ENCODE measurements at regions not wholly inside any gene's neighbourhood (a gene's known extent, or its start where the extent isn't known, plus 50 kb on each side); places are given as distances from the start of the nearest gene placed in this dataset.

GRCh38 chr5:101929628-101930027, 366.5 kb downstream of the SLCO4C1 start:
- no peaks in the 10 kb centered on the region for H3K36me3 ChIP-seq
- no peak for DNase-seq (ENCODE audit: low spot score in 2 of 2)
- no peak overlapping the region for H3K4me3 ChIP-seq
- no peaks in the 10 kb centered on the region for H3K27me3 ChIP-seq
- no peaks in the 10 kb centered on the region for H3K9me3 ChIP-seq
- H3K27ac ChIP-seq, result no peak overlapping the region
- H3K4me1 ChIP-seq, result no peaks in the 10 kb centered on the region
- no peak for TF ChIP-seq EP300 (IDR thresholded peaks at IDR 0.05)
- no peak for TF ChIP-seq CTCF (IDR thresholded peaks at IDR 0.05)

- no peak overlapping the region for H3K27ac ChIP-seq
- TF ChIP-seq POLR2A (IDR thresholded peaks at IDR 0.05), result no peak
- TF ChIP-seq POLR2AphosphoS5 (IDR thresholded peaks at IDR 0.05), result no peak
- no peak for TF ChIP-seq EP300 (IDR thresholded peaks at IDR 0.05)
- no peak for TF ChIP-seq CTCF (IDR thresholded peaks at IDR 0.05)
- no peaks in the 10 kb centered on the region for H3K27me3 ChIP-seq
- H3K4me1 ChIP-seq, result no peaks in the 10 kb centered on the region
- WGBS, result 19% methylated on average over 2 of the region's 2 CpGs
- DNase-seq (ENCODE audit: low spot score in 2 of 2), result no peak
- no peaks in the 10 kb centered on the region for H3K9me3 ChIP-seq
- no peak overlapping the region for H3K4me3 ChIP-seq
- H3K36me3 ChIP-seq, result no peaks in the 10 kb centered on the region
Observed at GRCh38 chr5:101917166-101917565, 378.9 kb downstream of the SLCO4C1 start.

- no peak overlapping the region for H3K27ac ChIP-seq
- H3K27me3 ChIP-seq, result no peaks in the 10 kb centered on the region
- no peaks in the 10 kb centered on the region for H3K36me3 ChIP-seq
- no peak for TF ChIP-seq POLR2AphosphoS5 (IDR thresholded peaks at IDR 0.05)
- TF ChIP-seq EP300 (IDR thresholded peaks at IDR 0.05), result no peak
- no peak for TF ChIP-seq POLR2A (IDR thresholded peaks at IDR 0.05)
- TF ChIP-seq CTCF (IDR thresholded peaks at IDR 0.05), result no peak
- DNase-seq (ENCODE audit: low spot score in 2 of 2), result no peak
- no peaks in the 10 kb centered on the region for H3K4me1 ChIP-seq
- WGBS, result 69% methylated on average over 7 of the region's 7 CpGs
- no peaks in the 10 kb centered on the region for H3K9me3 ChIP-seq
- no peak overlapping the region for H3K4me3 ChIP-seq
Observed at GRCh38 chr5:101915554-101915953, 380.5 kb downstream of the SLCO4C1 start.

GRCh38 chr5:101904736-101905135, 391.3 kb downstream of the SLCO4C1 start:
- WGBS, result 32% methylated on average over 1 of the region's 1 CpG
- no peaks in the 10 kb centered on the region for H3K36me3 ChIP-seq
- H3K27me3 ChIP-seq, result no peaks in the 10 kb centered on the region
- DNase-seq (ENCODE audit: low spot score in 2 of 2), result no peak
- H3K4me3 ChIP-seq, result no peak overlapping the region
- H3K4me1 ChIP-seq, result no peaks in the 10 kb centered on the region
- no peak overlapping the region for H3K27ac ChIP-seq
- no peak for TF ChIP-seq CTCF (IDR thresholded peaks at IDR 0.05)
- TF ChIP-seq POLR2A (IDR thresholded peaks at IDR 0.05), result no peak
- TF ChIP-seq EP300 (IDR thresholded peaks at IDR 0.05), result no peak
- TF ChIP-seq POLR2AphosphoS5 (IDR thresholded peaks at IDR 0.05), result no peak
- H3K9me3 ChIP-seq, result no peaks in the 10 kb centered on the region

- no peak for DNase-seq (ENCODE audit: low spot score in 2 of 2)
- WGBS, result 69% methylated on average over 5 of the region's 5 CpGs
- no peaks in the 10 kb centered on the region for H3K36me3 ChIP-seq
- no peaks in the 10 kb centered on the region for H3K4me1 ChIP-seq
- no peak for TF ChIP-seq POLR2AphosphoS5 (IDR thresholded peaks at IDR 0.05)
- TF ChIP-seq CTCF (IDR thresholded peaks at IDR 0.05), result no peak
- no peak for TF ChIP-seq EP300 (IDR thresholded peaks at IDR 0.05)
- no peak for TF ChIP-seq POLR2A (IDR thresholded peaks at IDR 0.05)
- no peaks in the 10 kb centered on the region for H3K9me3 ChIP-seq
- H3K27me3 ChIP-seq, result no peaks in the 10 kb centered on the region
- no peak overlapping the region for H3K27ac ChIP-seq
- no peak overlapping the region for H3K4me3 ChIP-seq
Observed at GRCh38 chr5:101897914-101898313, 398.2 kb downstream of the SLCO4C1 start.

Data from suprapubic skin (tissue), 4 donors.